Progenitor cell of endocrine pancreas (in vitro differentiated cells): ENCODE measurements at regions not wholly inside any gene's neighbourhood (a gene's known extent, or its start where the extent isn't known, plus 50 kb on each side); places are given as distances from the start of the nearest gene placed in this dataset.
"Not testable (repeated sequence)": the region's sequence is repeated elsewhere in the genome, so short reads cannot be mapped to it uniquely, and the experiment has no call there.

Source experiments
- DNase-seq: peaks from one replicate; pipeline ENCODE4 v3.0.0; 2021; ENCODE audit warnings: low spot score; ENCODE audit not compliant: unreplicated experiment
- H3K27ac Mint-ChIP-seq: 2 replicates; pipeline ENCODE4 v1.8.0; 2021; ENCODE audit warnings: mild to moderate bottlenecking, moderate library complexity, mixed read lengths
- H3K27me3 Mint-ChIP-seq: 2 replicates; pipeline ENCODE4 v1.8.0; 2021; ENCODE audit warnings: mixed read lengths
- H3K36me3 Mint-ChIP-seq: 2 replicates; pipeline ENCODE4 v1.8.0; 2022; ENCODE audit warnings: mixed read lengths; ENCODE audit not compliant: insufficient read depth
- H3K4me1 Mint-ChIP-seq: 2 replicates; pipeline ENCODE4 v1.8.0; 2021; ENCODE audit warnings: low read depth, mixed read lengths
- H3K4me3 Mint-ChIP-seq: 2 replicates; pipeline ENCODE4 v1.8.0; 2021; ENCODE audit warnings: low read depth, mild to moderate bottlenecking, moderate library complexity, mixed read lengths
- H3K9me3 Mint-ChIP-seq: 2 replicates; pipeline ENCODE4 v1.8.0; 2021; ENCODE audit warnings: low read depth, mixed read lengths
- CTCF ChIP-seq: fragments of 200-600 bp; sonication (generic); IDR thresholded peaks from one replicate; pipeline ENCODE4 v1.5.0; 2021; ENCODE audit warnings: antibody characterized with exemption, mild to moderate bottlenecking; ENCODE audit not compliant: unreplicated experiment

- H3K4me3 Mint-ChIP-seq = no peak overlapping the region
- H3K9me3 Mint-ChIP-seq = no peaks in the 10 kb centered on the region
- peaks cover 2% of the 10 kb centered on the region for H3K4me1 Mint-ChIP-seq
- H3K36me3 Mint-ChIP-seq = no peaks in the 10 kb centered on the region
- TF ChIP-seq CTCF = no peak
- no peak overlapping the region for H3K27ac Mint-ChIP-seq
- H3K27me3 Mint-ChIP-seq = no peaks in the 10 kb centered on the region
- DNase-seq = no peak
Measured at GRCh38 chr21:20877976-20878375, 120.2 kb upstream of the NCAM2 start.

- DNase-seq = peak; percentile 19
- Mint-ChIP-seq H3K9me3 (no peaks in the 10 kb centered on the region), H3K4me1 (peaks cover 2% of the 10 kb centered on the region), H3K36me3 (no peaks in the 10 kb centered on the region), H3K27ac (no peak overlapping the region), H3K27me3 (no peaks in the 10 kb centered on the region), H3K4me3 (no peak overlapping the region)
- TF ChIP-seq CTCF = peak; percentile 86
Measured at GRCh38 chr21:20882462-20883407, 115.5 kb upstream of the NCAM2 start.

GRCh38 chr21:20883408-20883800 lies 114.8 kb upstream of the NCAM2 start:
- Mint-ChIP-seq H3K4me1 (peaks cover 2% of the 10 kb centered on the region), H3K4me3 (no peak overlapping the region), H3K27ac (no peak overlapping the region), H3K9me3 (no peaks in the 10 kb centered on the region), H3K36me3 (no peaks in the 10 kb centered on the region), H3K27me3 (no peaks in the 10 kb centered on the region)
- no peak for DNase-seq
- no peak for TF ChIP-seq CTCF

- Mint-ChIP-seq H3K9me3 (no peaks in the 10 kb centered on the region), H3K27ac (no peak overlapping the region), H3K4me1 (no peaks in the 10 kb centered on the region), H3K36me3 (no peaks in the 10 kb centered on the region), H3K4me3 (no peak overlapping the region), H3K27me3 (no peaks in the 10 kb centered on the region)
- DNase-seq = no peak
- TF ChIP-seq CTCF = no peak
Measured at GRCh38 chr21:20902511-20902910, 95.7 kb upstream of the NCAM2 start.

GRCh38 chr21:20902998-20903397 lies 95.2 kb upstream of the NCAM2 start:
- Mint-ChIP-seq H3K27me3 (no peaks in the 10 kb centered on the region), H3K9me3 (no peaks in the 10 kb centered on the region), H3K27ac (no peak overlapping the region), H3K36me3 (no peaks in the 10 kb centered on the region), H3K4me1 (no peaks in the 10 kb centered on the region), H3K4me3 (no peak overlapping the region)
- DNase-seq = no peak
- no peak for TF ChIP-seq CTCF

- not testable (repeated sequence) for H3K27ac Mint-ChIP-seq, H3K27me3 Mint-ChIP-seq, DNase-seq, H3K4me3 Mint-ChIP-seq, H3K4me1 Mint-ChIP-seq, H3K36me3 Mint-ChIP-seq, H3K9me3 Mint-ChIP-seq
Measured at GRCh38 chr21:20927555-20927954, 70.7 kb upstream of the NCAM2 start.
